HL-60 (cell line): ENCODE measurements at regions not wholly inside any gene's neighbourhood (a gene's known extent, or its start where the extent isn't known, plus 50 kb on each side); places are given as distances from the start of the nearest gene placed in this dataset.

Experiments
- DNase-seq, 2 experiments: peaks; one replicate each; pipeline ENCODE4 v3.0.0-alpha.2; 2010 to 2020; ENCODE audit warnings: low read depth in 1 of 2, low spot score in 1 of 2
- H3K27ac ChIP-seq: fragments of 250-450 bp; sonication (Bioruptor Pico); replicated peaks from 2 replicates; pipeline ENCODE4 v1.5.1; 2020; ENCODE audit warnings: mild to moderate bottlenecking, moderate library complexity
- H3K27me3 ChIP-seq: fragments of 250-450 bp; sonication (Bioruptor Pico); 2 replicates; pipeline ENCODE4 v1.5.1; 2021; ENCODE audit warnings: mild to moderate bottlenecking, moderate library complexity; ENCODE audit not compliant: insufficient read depth, poor library complexity, severe bottlenecking
- H3K4me3 ChIP-seq: replicated peaks from 2 replicates; pipeline ENCODE4 v1.5.1; 2011; ENCODE audit warnings: mild to moderate bottlenecking, control low read depth, low read length; ENCODE audit not compliant: insufficient read depth
- GABPA ChIP-seq: IDR thresholded peaks from 2 replicates; pipeline ENCODE4 v1.6.1; 2012; ENCODE audit warnings: low read depth
- POLR2AphosphoS5 ChIP-seq: IDR thresholded peaks from 2 replicates; pipeline ENCODE4 v1.6.1; 2012; ENCODE audit warnings: low read depth
- SPI1 ChIP-seq: IDR thresholded peaks from 2 replicates; pipeline ENCODE4 v1.6.1; 2012; ENCODE audit warnings: low read depth, mild to moderate bottlenecking, borderline replicate concordance
- TF ChIP-seq, protein P1 (sequence below): IDR thresholded peaks from 2 replicates; pipeline ENCODE4 v1.6.1; 2012; ENCODE audit warnings: low read depth; ENCODE audit not compliant: insufficient replicate concordance
- TF ChIP-seq, protein P2 (sequence below): IDR thresholded peaks from one replicate; pipeline ENCODE4 v1.5.1; 2011; ENCODE audit warnings: low read length, control low read depth, inconsistent platforms; ENCODE audit not compliant: insufficient read depth

- TF ChIP-seq POLR2AphosphoS5, result no peak
- TF ChIP-seq, protein P1, sequence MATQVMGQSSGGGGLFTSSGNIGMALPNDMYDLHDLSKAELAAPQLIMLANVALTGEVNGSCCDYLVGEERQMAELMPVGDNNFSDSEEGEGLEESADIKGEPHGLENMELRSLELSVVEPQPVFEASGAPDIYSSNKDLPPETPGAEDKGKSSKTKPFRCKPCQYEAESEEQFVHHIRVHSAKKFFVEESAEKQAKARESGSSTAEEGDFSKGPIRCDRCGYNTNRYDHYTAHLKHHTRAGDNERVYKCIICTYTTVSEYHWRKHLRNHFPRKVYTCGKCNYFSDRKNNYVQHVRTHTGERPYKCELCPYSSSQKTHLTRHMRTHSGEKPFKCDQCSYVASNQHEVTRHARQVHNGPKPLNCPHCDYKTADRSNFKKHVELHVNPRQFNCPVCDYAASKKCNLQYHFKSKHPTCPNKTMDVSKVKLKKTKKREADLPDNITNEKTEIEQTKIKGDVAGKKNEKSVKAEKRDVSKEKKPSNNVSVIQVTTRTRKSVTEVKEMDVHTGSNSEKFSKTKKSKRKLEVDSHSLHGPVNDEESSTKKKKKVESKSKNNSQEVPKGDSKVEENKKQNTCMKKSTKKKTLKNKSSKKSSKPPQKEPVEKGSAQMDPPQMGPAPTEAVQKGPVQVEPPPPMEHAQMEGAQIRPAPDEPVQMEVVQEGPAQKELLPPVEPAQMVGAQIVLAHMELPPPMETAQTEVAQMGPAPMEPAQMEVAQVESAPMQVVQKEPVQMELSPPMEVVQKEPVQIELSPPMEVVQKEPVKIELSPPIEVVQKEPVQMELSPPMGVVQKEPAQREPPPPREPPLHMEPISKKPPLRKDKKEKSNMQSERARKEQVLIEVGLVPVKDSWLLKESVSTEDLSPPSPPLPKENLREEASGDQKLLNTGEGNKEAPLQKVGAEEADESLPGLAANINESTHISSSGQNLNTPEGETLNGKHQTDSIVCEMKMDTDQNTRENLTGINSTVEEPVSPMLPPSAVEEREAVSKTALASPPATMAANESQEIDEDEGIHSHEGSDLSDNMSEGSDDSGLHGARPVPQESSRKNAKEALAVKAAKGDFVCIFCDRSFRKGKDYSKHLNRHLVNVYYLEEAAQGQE, result no peak
- TF ChIP-seq GABPA, result no peak
- no peak for TF ChIP-seq SPI1
- TF ChIP-seq, protein P2, sequence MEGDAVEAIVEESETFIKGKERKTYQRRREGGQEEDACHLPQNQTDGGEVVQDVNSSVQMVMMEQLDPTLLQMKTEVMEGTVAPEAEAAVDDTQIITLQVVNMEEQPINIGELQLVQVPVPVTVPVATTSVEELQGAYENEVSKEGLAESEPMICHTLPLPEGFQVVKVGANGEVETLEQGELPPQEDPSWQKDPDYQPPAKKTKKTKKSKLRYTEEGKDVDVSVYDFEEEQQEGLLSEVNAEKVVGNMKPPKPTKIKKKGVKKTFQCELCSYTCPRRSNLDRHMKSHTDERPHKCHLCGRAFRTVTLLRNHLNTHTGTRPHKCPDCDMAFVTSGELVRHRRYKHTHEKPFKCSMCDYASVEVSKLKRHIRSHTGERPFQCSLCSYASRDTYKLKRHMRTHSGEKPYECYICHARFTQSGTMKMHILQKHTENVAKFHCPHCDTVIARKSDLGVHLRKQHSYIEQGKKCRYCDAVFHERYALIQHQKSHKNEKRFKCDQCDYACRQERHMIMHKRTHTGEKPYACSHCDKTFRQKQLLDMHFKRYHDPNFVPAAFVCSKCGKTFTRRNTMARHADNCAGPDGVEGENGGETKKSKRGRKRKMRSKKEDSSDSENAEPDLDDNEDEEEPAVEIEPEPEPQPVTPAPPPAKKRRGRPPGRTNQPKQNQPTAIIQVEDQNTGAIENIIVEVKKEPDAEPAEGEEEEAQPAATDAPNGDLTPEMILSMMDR, result no peak
- no peak for DNase-seq
- H3K27me3 ChIP-seq, result no peaks in the 10 kb centered on the region
- no peak overlapping the region for H3K4me3 ChIP-seq
- H3K27ac ChIP-seq, result no peak overlapping the region
Observed at GRCh38 chr10:35940141-35941041, 298.3 kb upstream of the FZD8 start.

GRCh38 chr10:35938160-35938559 lies 296.1 kb upstream of the FZD8 start:
- Histone ChIP-seq H3K4me3 (no peak overlapping the region), H3K27ac (no peak overlapping the region), H3K27me3 (no peaks in the 10 kb centered on the region)
- TF ChIP-seq, protein P2, result no peak
- TF ChIP-seq POLR2AphosphoS5, result no peak
- TF ChIP-seq SPI1, result no peak
- TF ChIP-seq, protein P1, result no peak
- TF ChIP-seq GABPA, result no peak
- no peak for DNase-seq

GRCh38 chr10:35937546-35937945 lies 295.4 kb upstream of the FZD8 start:
- Histone ChIP-seq H3K27me3 (no peaks in the 10 kb centered on the region), H3K27ac (no peak overlapping the region), H3K4me3 (no peak overlapping the region)
- no peak for TF ChIP-seq SPI1
- TF ChIP-seq, protein P2, result no peak
- TF ChIP-seq, protein P1, result no peak
- TF ChIP-seq GABPA, result no peak
- no peak for TF ChIP-seq POLR2AphosphoS5
- no peak for DNase-seq
